Lung (tissue), 11 donors: ENCODE measurements at regions not wholly inside any gene's neighbourhood (a gene's known extent, or its start where the extent isn't known, plus 50 kb on each side); places are given as distances from the start of the nearest gene placed in this dataset.

Source experiments
- ATAC-seq: fragments of 200-7000 bp; cut with Tn5 transposase; one replicate; pipeline ENCODE4 v1.9.1; 2020; ENCODE audit warnings: moderate number of reproducible peaks; ENCODE audit not compliant: insufficient read depth, low FRiP score
- DNase-seq, 3 donors: peaks; one replicate each; pipeline ENCODE4 v3.0.0-alpha.2; 2013 to 2017
- H3K27ac ChIP-seq, 2 donors: one replicate each; pipeline ENCODE4 v1.5.1; 2013; ENCODE audit warnings: mild to moderate bottlenecking in 2 of 2, moderate library complexity in 2 of 2, control low read depth in 1 of 2, inconsistent platforms in 1 of 2, low read depth in 1 of 2, low read length in 1 of 2
- H3K27me3 ChIP-seq, 3 donors: one replicate each; pipeline ENCODE4 v1.5.1; 2013; ENCODE audit warnings: low read length in 2 of 3; ENCODE audit not compliant: control insufficient read depth in 3 of 3, insufficient read depth in 3 of 3
- H3K36me3 ChIP-seq, 4 donors: one replicate each; pipeline ENCODE4 v1.5.1; 2013; ENCODE audit warnings: low read length in 4 of 4, mild to moderate bottlenecking in 1 of 4, moderate library complexity in 1 of 4; ENCODE audit not compliant: control insufficient read depth in 4 of 4, insufficient read depth in 4 of 4
- H3K4me1 ChIP-seq, 5 donors: one replicate each; pipeline ENCODE4 v1.5.1; 2013; ENCODE audit warnings: low read length in 5 of 5, mild to moderate bottlenecking in 2 of 5, moderate library complexity in 1 of 5; ENCODE audit not compliant: control insufficient read depth in 5 of 5, insufficient read depth in 5 of 5
- H3K4me3 ChIP-seq: one replicate; pipeline ENCODE4 v1.5.1; 2013; ENCODE audit warnings: mild to moderate bottlenecking, control low read depth, moderate library complexity
- H3K9ac ChIP-seq, 2 donors: one replicate each; pipeline ENCODE4 v1.5.1; 2013; ENCODE audit warnings: low read length in 2 of 2, control low read depth in 1 of 2; ENCODE audit not compliant: insufficient read depth in 1 of 2
- H3K9me3 ChIP-seq, 4 donors: one replicate each; pipeline ENCODE4 v1.5.1; 2013; ENCODE audit warnings: low read length in 3 of 4, mild to moderate bottlenecking in 1 of 4, moderate library complexity in 1 of 4; ENCODE audit not compliant: control insufficient read depth in 4 of 4, insufficient read depth in 3 of 4
- CTCF ChIP-seq: IDR thresholded peaks from 2 replicates; pipeline ENCODE4 v1.5.1; 2012; ENCODE audit warnings: mild to moderate bottlenecking; ENCODE audit errors: control extremely low read depth, extremely low read depth
- WGBS, 2 donors: extraction: QIAGEN DNeasy Blood & Tissue Kit; methylation state at CpG; one replicate each; pipeline ENCODE4 v1.1.7; 2013; 5-methylcytosine and 5-hydroxymethylcytosine counted together
- donor health status: control.
- donor health status: control.
- donor health status: Bipolar disorder and iron deficiency.
- donor health status: healthy.
- donor health status: DM: yes; HTN: yes; CAD: no.

GRCh38 chr3:189038773-189039745 is 132.7 kb upstream of the TPRG1 start:
- H3K4me3 ChIP-seq = no peak overlapping the region
- H3K4me1 ChIP-seq = peaks cover 0 to 1% (median 0%) of the 10 kb centered on the region in 5 donors
- ATAC-seq (no peak), DNase-seq (no peak)
- no peak for TF ChIP-seq CTCF
- no peaks in the 10 kb centered on the region for H3K9me3 ChIP-seq
- no peaks in the 10 kb centered on the region for H3K27me3 ChIP-seq
- H3K27ac ChIP-seq = no peak overlapping the region
- no peaks in the 10 kb centered on the region for H3K36me3 ChIP-seq
- no peak overlapping the region for H3K9ac ChIP-seq
- 51 to 58% methylated on average over 2 of the region's 2 CpGs for WGBS, 2 donors

GRCh38 chr3:189040656-189041335 is 131.0 kb upstream of the TPRG1 start:
- TF ChIP-seq CTCF = no peak
- DNase-seq (no peak), ATAC-seq (no peak)
- Histone ChIP-seq H3K9me3 (no peaks in the 10 kb centered on the region), H3K4me1 (peaks cover 0 to 1% (median 0%) of the 10 kb centered on the region in 5 donors), H3K27ac (no peak overlapping the region), H3K36me3 (no peaks in the 10 kb centered on the region), H3K4me3 (no peak overlapping the region), H3K27me3 (no peaks in the 10 kb centered on the region), H3K9ac (no peak overlapping the region)
- 56 to 68% methylated on average over 4 of the region's 4 CpGs for WGBS, 2 donors

GRCh38 chr3:189041482-189042090 is 130.2 kb upstream of the TPRG1 start:
- Histone ChIP-seq H3K4me3 (no peak overlapping the region), H3K27ac (no peak overlapping the region), H3K36me3 (no peaks in the 10 kb centered on the region), H3K4me1 (peaks cover 0 to 1% (median 0%) of the 10 kb centered on the region in 5 donors), H3K9ac (no peak overlapping the region), H3K9me3 (no peaks in the 10 kb centered on the region), H3K27me3 (no peaks in the 10 kb centered on the region)
- ATAC-seq = peak; percentile 47
- TF ChIP-seq CTCF = no peak
- DNase-seq = peak in 2 of 3 donors; percentile 17 to 26
- WGBS, 2 donors = 47 to 67% methylated on average over 2 of the region's 2 CpGs
